Fibroblast of mammary gland (primary cell): ENCODE measurements at regions not wholly inside any gene's neighbourhood (a gene's known extent, or its start where the extent isn't known, plus 50 kb on each side); places are given as distances from the start of the nearest gene placed in this dataset.
"Not testable (repeated sequence)": the region's sequence is repeated elsewhere in the genome, so short reads cannot be mapped to it uniquely, and the experiment has no call there.

Source experiments
- DNase-seq: peaks from one replicate; pipeline ENCODE4 v3.0.0-alpha.2; 2010; ENCODE audit warnings: low read depth
- H3K4me3 ChIP-seq: 2 replicates; pipeline ENCODE4 v1.5.1; 2011; ENCODE audit warnings: low read depth, mild to moderate bottlenecking, low read length, moderate library complexity; ENCODE audit not compliant: control insufficient read depth
- CTCF ChIP-seq: conservative IDR thresholded peaks from 2 replicates; pipeline ENCODE4 v1.5.1; 2011; ENCODE audit warnings: low read depth, low read length, inconsistent platforms; ENCODE audit not compliant: control insufficient read depth, insufficient read depth

- no peak for TF ChIP-seq CTCF
- no peak overlapping the region for H3K4me3 ChIP-seq
- DNase-seq = peak; percentile 62
These were observed 142.9 kb downstream of the TPBG start for GRCh38 chr6:82506526-82506925.

- peak; percentile 38 for DNase-seq
- no peak for TF ChIP-seq CTCF
- no peak overlapping the region for H3K4me3 ChIP-seq
These were observed 143.5 kb downstream of the TPBG start for GRCh38 chr6:82507112-82507511.

- no peak for TF ChIP-seq CTCF
- H3K4me3 ChIP-seq = no peak overlapping the region
- no peak for DNase-seq
These were observed 147.9 kb downstream of the TPBG start for GRCh38 chr6:82511546-82511945.

- H3K4me3 ChIP-seq, DNase-seq: not testable (repeated sequence)
These were observed 154.3 kb downstream of the TPBG start for GRCh38 chr6:82517896-82518295.

- TF ChIP-seq CTCF = no peak
- DNase-seq = peak; percentile 25
- H3K4me3 ChIP-seq = no peak overlapping the region
These were observed 157.8 kb downstream of the TPBG start for GRCh38 chr6:82521369-82521768.

- no peak overlapping the region for H3K4me3 ChIP-seq
- no peak for TF ChIP-seq CTCF
- DNase-seq = no peak
These were observed 158.2 kb downstream of the TPBG start for GRCh38 chr6:82521861-82522260.

- no peak for DNase-seq
- no peak for TF ChIP-seq CTCF
- H3K4me3 ChIP-seq = no peak overlapping the region
These were observed 160.4 kb downstream of the TPBG start for GRCh38 chr6:82524031-82524430.
